ENCODE measurements at regions not wholly inside any gene's neighbourhood (a gene's known extent, or its start where the extent isn't known, plus 50 kb on each side); places are given as distances from the start of the nearest gene placed in this dataset.

GRCh38 chr6:48957781-48958180, 505.3 kb downstream of the MMUT start:
- TF ChIP-seq CTCF (conservative IDR thresholded peaks at IDR 0.05) (no peak), EZH2 (IDR thresholded peaks at IDR 0.05; ENCODE audit: low read depth) (no peak)

Data from PC-9 (cell line).